ENCODE measurements at regions not wholly inside any gene's neighbourhood (a gene's known extent, or its start where the extent isn't known, plus 50 kb on each side); places are given as distances from the start of the nearest gene placed in this dataset.

- H3K4me3 ChIP-seq (replicated peaks; ENCODE audit: low read depth, low read length), result no peak overlapping the region
- TF ChIP-seq, protein P1, sequence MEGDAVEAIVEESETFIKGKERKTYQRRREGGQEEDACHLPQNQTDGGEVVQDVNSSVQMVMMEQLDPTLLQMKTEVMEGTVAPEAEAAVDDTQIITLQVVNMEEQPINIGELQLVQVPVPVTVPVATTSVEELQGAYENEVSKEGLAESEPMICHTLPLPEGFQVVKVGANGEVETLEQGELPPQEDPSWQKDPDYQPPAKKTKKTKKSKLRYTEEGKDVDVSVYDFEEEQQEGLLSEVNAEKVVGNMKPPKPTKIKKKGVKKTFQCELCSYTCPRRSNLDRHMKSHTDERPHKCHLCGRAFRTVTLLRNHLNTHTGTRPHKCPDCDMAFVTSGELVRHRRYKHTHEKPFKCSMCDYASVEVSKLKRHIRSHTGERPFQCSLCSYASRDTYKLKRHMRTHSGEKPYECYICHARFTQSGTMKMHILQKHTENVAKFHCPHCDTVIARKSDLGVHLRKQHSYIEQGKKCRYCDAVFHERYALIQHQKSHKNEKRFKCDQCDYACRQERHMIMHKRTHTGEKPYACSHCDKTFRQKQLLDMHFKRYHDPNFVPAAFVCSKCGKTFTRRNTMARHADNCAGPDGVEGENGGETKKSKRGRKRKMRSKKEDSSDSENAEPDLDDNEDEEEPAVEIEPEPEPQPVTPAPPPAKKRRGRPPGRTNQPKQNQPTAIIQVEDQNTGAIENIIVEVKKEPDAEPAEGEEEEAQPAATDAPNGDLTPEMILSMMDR (IDR thresholded peaks at IDR 0.05; ENCODE audit: low read length, missing control alignments), result no peak
- DNase-seq (ENCODE audit: low read depth), result no peak
Observed at GRCh38 chr10:57395923-57396322, 871.8 kb downstream of the IPMK start.

DNA sequence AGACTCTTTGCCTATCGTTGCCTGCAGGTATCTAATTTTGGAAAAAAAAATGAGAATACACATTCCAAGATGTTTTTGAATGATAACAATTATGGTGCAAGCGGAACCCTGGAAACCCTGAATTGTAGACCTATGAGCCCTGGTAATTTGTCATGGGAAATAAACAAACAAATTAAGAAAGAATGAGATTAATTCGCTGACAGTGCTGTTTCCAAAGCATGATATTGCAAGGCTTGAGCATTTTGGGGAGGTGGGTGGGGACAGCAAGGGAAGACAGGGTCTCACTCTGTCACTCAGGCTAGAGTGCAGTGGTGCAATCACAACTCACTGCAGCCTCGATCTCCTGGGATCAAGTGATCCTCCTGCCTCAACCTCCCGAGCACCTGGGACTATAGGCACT lies 900.3 kb downstream of the IPMK start:
- TF ChIP-seq, protein P1 (IDR thresholded peaks at IDR 0.05; ENCODE audit: low read length, missing control alignments), result no peak
- DNase-seq (ENCODE audit: low read depth), result no peak
- no peak overlapping the region for H3K4me3 ChIP-seq (replicated peaks; ENCODE audit: low read depth, low read length)

GRCh38 chr10:57362811-57363210 lies 904.9 kb downstream of the IPMK start:
- no peak for DNase-seq (ENCODE audit: low read depth)
- TF ChIP-seq, protein P1 (IDR thresholded peaks at IDR 0.05; ENCODE audit: low read length, missing control alignments), result no peak

DNA sequence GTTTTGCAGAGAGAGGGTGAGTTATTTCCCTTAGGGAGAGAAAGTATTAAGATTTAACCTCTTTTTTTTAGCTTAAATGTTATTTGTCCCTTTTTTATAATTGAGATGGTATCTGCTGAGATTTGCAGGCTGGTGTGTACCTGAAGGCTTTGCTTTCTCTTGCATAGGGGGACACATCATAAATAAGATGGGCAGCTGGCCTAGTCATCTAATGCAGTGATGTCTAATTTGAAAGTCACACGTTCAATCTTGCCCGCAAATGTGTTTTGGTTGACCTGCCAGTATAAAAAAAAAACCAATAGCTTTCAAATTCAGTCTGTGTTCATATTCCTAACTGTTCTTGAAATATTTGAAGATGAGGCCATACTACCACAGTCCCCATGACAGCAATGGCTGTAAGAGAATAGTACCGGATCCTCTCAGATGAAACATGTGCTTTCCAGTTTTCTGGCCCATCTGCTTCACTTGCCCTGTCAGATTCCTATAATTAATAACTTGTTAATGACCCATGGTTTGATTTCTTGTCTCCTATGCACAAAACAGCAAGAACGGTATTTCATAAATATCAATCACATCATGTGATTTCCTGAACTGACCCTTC lies 914.2 kb downstream of the IPMK start:
- DNase-seq (ENCODE audit: low read depth), result no peak
- TF ChIP-seq, protein P1 (IDR thresholded peaks at IDR 0.05; ENCODE audit: low read length, missing control alignments), result no peak
- no peak overlapping the region for H3K4me3 ChIP-seq (replicated peaks; ENCODE audit: low read depth, low read length)

More at GRCh38 chr10:57362811-57363210, 904.9 kb downstream of the IPMK start:
- no peak overlapping the region for H3K4me3 ChIP-seq (replicated peaks; ENCODE audit: low read depth, low read length)

GRCh38 chr10:57351076-57351475 lies 916.6 kb downstream of the IPMK start:
- TF ChIP-seq, protein P1 (IDR thresholded peaks at IDR 0.05; ENCODE audit: low read length, missing control alignments), result no peak
- no peak for DNase-seq (ENCODE audit: low read depth)
- H3K4me3 ChIP-seq (replicated peaks; ENCODE audit: low read depth, low read length), result no peak overlapping the region

DNA sequence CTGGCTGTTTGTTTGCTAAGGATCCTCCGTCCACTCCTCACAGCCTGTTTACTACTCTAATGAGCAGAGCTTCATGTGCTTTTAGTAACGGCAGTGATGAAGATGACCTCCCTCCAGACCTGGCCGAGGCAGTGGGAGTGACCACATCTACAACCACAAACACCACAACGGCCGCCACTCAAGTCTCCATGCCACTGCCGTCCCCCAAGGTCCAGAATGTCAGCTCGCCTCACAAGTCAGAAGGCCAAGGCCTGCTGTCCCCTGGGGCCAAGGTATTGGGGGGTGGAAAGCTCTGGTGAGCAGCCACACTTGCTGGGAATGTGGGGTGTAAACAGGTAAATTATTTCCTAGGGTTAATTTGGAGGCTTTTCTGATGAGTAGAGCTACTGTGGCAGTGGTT lies 926.4 kb downstream of the IPMK start:
- no peak for DNase-seq (ENCODE audit: low read depth)
- no peak overlapping the region for H3K4me3 ChIP-seq (replicated peaks; ENCODE audit: low read depth, low read length)
- TF ChIP-seq, protein P1 (IDR thresholded peaks at IDR 0.05; ENCODE audit: low read length, missing control alignments), result no peak
